KG1 (cell line): ENCODE measurements at regions not wholly inside any gene's neighbourhood (a gene's known extent, or its start where the extent isn't known, plus 50 kb on each side); places are given as distances from the start of the nearest gene placed in this dataset.
"Not testable (repeated sequence)": the region's sequence is repeated elsewhere in the genome, so short reads cannot be mapped to it uniquely, and the experiment has no call there.

Experiments
- DNase-seq: peaks from one replicate; lab custom pipeline; 2025; lab: John Stamatoyannopoulos, UW

DNA sequence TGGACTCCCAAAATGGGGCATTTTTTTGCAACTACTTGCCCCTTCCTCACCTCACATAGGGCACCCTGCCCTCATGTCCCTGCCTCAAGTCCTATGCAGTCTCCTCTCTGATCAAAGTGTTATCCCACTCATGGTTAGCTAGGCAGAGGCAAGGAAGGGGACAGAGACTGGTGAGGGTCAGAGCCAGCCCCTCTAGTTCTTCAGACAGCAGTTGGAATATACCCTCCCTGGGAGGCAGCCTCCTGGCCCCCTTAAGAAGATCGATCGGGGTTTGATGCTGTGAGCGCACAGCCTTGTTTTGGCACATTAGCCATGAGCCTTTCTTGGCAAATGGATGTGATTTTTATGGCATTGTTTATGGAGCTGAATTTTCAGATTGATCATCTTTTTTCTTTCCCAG, 436.9 kb downstream of the BUD13 start:
- DNase-seq = no peak

DNA sequence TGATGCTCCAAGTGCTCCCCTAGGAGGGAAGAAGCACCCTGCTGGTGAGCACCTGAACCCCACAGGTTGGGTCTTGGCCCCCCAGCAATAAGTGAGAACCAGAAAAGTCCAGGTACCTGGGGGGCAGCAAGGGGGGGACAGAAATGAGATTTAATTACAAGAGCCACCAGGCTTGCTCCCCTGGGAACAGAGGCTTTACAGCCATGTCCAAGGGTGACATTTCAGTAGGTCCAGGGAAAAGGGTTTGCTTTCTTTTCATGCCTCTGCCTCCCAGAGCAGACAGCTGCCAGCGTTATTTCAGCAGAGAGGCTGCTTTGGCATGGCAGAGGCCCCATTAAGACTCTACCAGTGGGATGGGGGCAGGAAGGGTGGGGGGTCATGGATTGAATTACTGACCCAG, 437.7 kb downstream of the BUD13 start:
- no peak for DNase-seq

DNA sequence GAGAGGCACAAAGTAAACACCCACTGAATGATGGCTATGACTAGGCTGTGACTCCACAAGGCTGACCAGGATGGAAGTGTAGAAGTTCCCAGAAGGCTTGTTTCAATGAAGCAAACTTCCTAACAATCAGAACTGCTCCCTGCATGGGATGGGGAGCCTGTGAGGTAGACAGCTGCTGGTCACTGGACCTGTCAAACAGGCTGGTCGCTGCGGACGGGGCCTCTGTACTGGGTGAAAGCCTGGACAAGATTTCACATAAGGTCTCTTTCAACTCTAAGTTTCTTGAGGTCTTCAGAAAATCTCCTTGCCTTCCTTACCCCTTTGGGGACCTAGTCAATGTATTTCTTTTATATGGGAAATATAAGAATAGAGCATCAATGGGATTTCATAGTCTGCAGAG, 438.2 kb downstream of the BUD13 start:
- DNase-seq = no peak

DNA sequence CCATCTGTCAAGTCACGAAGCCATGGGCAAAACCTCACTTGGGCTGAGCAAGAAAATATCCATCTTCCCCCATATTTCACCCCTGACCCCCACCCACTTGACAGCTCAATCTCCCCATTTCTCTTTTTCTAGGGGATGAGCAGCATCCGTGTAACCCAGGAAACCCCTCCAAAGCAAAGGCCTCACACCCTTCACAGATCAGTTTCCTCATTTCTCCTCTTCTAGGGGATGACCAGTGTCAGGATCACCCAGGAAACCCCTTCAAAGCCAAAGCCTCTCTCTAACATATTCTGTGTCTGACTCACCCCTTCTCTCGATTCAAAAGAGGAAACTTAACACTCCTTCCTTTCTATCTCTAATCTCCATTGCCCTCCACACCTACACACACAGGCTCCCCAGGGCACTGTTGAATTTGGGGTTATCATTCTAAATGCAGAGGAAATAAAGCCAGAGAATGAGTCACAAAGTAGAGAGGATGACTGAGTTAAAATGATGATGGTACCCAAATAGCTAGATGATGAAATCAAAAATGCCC, 439.7 kb downstream of the BUD13 start:
- DNase-seq = no peak

DNA sequence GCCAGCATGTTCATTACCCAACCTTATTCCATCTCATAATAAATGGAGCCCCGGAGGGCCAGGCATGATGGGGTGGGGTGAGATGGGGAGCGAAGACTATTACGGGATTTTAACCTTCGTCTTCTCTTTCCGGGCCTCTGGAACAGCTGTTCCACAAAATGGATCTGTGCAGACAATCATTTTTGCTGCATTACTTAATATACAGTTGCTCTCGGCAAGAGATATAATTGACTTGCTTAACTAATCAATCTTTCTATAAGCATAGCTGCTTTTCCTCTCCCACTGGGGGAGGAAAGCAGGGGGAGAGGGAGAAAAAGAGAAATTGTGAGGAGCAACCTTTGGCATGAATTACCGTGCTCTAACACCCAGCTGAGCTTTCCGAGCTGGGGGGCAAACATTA, 440.4 kb downstream of the BUD13 start:
- DNase-seq = no peak

DNA sequence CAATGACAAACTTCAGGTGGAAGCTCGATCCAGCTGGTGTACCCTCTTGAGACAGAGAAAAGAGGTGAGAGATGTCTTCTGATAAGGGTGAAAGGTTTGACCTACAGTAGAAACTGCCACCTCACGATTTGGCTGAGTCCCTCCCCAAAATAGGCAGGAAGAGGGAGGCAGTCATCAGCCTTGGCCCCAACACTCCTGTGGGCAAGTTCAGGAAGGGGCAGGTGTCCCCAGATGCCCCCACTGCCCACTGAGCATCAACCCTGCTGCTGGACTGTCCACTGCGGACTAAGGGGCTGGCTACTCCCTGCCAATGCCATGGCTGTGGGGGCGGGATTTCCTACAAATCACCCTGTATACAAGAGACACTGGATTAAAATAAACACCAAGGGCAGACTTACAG, 441.4 kb downstream of the BUD13 start:
- no peak for DNase-seq

DNA sequence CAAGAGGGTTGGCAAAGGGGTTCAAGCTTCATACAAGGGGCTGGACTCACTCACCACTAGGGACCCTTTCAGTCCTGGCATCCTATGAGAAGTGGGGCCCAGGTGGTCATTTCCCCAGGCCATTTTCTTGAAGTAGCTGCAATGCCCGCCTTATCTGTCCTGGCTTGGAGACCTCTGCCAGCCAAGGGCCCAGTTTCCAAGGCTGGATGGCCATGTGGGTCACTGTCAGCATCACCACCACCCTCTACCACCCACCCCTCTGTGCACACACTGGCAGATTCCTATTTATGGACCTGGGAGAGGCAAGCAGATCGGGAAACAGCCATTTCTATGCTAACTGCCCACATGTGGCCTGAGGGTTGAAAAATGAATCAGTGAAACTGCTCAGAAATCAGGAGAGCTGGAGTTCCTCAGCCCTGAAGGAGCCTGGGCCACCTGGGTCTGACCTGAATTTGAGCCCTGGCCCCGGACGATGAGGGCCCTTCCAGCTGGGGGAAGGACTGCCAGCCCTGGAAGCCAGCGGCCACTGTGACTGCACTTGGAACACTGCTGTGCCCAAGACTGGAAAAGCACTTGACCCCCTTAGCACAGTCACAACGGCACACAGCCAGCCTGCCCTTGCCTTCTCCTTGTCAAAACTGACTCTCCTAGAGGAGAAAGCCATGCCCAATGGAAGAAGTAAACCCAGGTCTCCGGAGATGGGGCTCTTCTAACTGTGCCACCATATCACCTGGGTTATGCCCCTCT, 442.2 kb downstream of the BUD13 start:
- DNase-seq = no peak

DNA sequence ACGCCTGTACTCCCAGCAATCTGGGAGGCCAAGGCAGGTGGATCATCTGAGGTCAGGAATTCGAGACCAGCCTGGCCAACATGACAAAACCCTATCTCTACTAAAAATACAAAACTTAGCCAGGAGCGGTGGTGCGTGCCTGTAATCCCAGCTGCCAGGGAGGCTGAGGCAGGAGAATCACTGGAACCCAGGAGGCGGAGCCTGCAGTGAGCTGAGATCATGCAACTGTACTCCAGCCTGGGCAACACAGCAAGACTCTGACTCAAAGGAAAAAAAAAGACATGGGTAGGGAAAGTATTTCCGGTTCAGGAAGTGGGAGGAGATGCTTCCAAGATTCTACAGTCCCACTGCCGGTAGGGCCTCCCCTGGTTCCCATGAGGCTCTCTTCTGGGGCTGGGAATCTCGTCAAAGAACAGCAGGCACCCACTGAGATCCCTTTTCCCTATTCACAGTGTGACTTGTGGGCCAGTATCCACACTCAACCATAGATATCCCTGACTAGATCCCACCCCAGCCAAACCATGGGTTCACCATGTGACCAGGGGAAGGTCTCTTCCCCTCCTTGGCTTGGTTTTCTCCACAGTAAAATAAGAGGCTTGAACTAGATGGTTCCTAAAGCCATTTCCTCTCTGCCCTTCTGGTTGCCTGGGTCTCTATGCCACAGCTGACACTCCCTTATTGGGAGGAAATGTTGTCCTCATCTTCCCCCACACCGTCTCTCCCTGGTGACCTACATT, 443.3 kb downstream of the BUD13 start:
- DNase-seq = no peak

DNA sequence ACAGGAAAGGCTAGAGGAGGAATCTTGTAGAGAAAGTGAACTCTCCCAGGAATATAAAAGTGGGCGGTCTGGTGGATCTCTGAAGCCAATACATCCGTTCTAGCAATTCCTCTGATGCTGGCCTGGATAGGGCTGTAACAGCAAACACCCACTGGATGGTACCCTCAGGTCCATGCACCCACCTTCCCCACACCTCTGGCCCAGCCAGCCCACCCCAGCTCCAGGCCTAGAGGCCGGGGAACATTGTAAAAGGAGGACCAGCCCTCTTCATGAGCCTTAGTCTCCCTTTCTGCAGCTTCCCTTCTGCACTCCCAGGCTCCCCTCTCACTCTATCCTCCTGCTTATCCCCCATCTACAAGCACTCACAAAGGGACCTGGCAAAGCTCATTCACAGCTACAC, 443.9 kb downstream of the BUD13 start:
- no peak for DNase-seq

DNA sequence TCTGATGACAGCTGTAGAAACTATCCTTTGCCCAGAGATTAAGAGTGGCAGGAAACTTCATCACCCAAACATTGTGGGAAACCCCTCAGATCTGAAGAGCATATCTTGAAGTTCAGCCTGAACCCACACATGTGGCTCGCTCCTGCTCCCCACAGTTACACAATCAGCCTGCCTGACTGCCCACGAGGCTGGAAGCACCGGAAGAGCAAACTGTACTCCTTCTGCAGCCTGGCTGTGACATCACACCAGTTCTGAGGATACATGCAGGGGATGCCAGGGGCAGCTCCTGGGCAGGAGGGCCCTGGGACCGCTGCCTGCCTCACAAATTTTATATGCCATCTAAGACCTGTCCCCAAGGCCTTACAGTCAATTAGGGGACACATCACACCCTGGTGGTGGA, 444.4 kb downstream of the BUD13 start:
- DNase-seq = no peak

DNA sequence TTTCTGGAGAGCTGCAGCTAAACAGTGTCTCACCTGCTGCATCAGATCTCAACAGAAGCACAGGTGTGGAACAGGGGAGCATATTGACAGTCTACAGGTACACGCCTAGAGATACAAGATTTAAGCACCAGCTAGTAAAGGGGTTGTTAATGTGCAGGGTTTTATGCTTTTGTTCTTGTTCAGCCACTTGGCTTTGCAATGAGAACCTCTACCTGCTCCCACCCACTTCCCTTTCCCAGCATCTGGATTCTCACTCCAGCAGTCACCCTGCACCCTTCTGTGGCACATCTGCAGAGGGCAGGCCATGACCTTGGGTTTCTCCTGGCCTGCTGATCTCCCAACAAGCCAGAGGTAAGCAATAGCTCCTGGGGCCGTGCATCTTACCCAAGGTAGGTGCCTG, 446.6 kb downstream of the BUD13 start:
- no peak for DNase-seq

DNA sequence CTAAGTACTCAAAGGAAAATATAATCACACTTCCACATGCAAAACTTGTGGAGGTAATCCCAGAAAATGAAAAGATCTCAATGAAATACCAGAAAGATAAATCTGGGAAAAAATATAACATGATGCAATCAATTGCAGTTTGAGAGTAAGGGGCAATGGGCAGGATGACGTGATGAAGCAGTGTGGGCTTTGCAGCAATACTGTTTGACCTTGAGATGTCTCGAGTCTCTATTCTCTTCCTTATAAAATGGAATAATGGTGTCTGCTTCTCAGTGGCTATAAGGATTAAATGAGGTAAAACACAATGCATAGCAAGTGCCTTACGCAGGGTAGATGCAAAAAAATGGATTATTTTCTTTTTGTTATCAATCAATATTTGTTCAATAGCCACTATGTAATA, 447.5 kb downstream of the BUD13 start:
- DNase-seq = no peak

DNA sequence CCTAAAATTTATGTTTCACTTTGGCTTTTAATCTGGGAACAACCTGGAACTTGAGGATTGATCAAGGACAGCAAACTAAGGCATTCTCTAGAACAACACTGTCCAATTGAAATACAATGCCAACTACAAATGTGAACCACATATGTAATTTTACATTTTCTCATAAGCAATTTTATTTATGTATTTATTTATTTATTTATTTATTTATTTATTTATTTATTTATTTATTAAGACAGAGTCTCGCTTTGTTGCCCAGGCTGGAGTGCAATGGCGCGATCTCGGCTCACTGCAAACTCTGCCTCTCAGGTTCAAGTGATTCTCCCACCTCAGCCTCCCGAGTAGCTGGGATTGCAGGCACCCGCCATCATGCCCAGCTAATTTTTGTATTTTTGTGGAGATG, 448.7 kb downstream of the BUD13 start:
- not testable (repeated sequence) for DNase-seq

DNA sequence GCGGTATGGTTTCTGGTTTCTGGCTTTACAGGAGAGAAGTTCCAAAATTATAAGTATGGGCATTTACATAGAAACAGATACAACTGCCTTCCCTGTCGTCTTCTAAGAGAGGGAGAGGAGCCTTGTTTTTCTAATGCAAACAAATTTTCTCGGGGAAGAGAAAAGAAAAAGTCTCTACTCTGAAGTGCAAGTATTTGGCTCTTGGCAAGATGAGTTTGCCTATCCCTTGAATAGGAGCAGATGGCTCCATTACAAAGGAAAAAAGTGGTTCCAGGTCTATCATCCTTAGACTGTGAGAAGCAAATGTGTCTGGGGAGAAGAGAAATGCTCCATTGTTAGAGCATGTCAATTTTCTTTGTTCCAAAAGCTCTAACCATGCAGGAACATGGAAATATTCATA, 455.6 kb downstream of the BUD13 start:
- DNase-seq = no peak

DNA sequence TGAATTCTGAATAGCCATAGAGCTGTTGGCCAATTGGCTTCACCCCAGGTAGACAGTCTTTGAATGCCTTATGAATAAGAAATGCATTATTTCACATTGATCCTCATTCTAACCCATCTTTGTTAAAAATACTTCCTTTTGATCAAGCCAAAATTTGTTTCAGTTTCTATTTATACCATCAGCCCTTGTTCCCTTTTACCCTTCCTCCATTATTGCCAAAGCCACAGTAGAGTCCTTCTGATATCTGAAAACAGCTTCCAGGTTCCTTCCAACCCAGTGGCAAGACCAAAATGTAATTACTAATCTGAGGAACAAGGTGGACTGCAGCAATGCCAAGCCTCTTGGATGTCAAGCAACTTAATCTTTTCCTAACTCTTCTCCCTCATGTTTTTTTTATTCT, 458.8 kb downstream of the BUD13 start:
- no peak for DNase-seq

DNA sequence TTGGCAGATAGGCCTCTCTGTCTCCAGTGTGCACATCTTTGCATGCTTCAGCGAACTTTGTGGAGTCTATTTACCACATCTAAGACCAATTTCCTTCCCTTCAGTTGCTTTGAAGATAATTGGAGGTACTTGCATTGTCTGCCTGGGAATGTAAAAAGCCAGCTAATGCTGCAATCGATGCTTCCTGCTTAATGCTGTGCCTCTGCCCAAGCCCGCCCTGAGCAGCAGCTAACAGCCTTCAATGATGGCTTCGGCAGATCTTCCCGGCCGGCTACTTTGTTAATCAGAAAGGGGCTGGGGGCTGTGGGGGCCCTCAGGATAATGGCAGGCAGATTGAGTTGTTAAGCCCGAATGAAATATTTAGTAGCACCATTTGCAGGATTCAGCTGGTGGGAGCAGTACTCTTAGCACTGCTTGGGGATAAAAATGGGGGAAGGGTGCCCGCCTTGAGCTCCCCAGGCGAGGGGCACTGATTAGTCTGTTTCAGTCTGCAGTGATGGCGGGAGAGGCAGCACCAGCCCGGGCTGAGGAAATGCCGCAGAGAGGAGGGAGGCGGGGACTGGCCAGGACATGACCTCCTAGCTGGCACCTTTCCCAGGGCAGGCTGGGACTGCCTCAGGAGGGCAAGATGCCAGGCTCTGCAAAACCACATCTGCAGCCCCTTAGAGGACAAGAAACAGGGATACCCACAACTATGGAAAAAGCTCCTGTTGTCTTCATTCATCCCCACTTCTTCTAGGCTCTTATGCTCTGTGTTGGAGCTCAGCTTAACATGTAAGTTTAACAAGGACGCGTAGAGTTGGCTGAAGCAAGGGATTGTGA, 460.0 kb downstream of the BUD13 start:
- no peak for DNase-seq

DNA sequence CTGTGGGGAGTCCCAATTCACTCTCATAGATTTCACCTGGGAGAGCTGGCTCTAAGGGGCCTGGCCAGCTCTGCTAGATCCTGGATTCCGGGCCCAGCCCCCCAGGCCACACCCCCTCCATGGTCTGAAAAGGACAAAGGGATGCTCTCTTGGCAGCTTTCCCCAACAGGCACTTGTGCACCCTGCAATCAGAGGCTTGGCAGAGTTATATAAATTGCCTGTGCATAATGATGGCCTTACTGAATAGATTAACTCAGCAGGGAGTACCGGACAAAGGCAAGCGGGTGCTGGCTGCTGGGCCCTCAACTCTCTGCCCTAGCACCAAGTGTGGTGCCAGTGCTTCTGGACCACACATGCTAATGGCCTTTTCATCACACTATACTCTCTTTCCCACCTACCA, 461.6 kb downstream of the BUD13 start:
- no peak for DNase-seq

DNA sequence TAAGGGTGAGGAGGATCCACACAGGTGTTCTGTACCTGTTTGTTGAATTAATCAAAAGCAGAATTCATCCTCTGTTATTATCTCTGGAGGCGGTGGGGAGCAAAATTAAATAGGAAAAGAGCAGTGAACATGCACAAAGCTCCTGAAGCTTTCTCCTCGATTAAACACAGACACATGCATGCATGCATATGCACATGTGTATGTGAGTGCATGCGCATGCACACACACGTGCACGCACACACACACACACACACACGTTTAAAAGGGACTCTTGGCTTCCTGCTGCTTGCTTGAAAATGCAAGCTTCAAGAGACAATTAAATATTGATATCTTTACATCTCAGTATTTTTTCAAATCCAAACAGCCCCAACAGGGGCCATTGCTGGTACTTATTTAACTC, 462.1 kb downstream of the BUD13 start:
- no peak for DNase-seq

DNA sequence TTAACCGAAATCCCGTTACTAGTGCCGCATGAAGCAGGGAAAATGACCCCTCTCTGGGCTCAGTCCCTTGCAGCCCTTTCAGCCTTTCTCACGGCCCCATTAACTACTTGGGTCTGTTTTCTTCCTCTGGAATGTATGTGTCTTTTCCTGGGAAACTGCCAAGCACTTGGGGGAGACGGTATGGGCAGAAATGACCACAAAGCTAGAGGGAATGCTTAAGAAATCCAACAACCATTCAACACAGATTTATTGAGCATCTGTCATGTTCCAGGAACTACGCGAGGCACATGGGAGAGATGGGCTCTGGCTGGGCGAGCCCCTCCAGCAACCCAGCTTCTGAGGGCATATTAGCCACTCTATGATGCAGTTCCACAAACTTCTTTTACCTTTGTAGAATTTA, 462.6 kb downstream of the BUD13 start:
- no peak for DNase-seq

DNA sequence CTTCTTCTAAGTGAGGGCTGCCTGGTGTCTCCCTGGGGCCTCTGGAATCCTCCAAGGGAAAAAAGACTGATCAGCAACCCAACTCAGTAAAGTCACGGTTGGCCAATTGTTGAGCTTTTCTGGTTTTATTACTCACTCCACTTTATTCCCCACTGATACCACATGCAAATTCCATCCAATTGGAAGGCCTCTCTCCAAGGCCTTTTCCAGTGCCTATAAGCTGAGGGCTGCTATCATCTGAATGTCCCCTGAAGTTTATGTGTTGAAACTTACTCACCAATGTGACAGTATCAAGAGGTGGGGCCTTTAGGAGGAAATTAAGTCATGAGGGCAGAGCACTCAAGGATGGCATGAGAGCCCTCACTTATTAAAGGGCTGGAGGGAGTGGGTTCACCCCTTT, 463.3 kb downstream of the BUD13 start:
- no peak for DNase-seq

DNA sequence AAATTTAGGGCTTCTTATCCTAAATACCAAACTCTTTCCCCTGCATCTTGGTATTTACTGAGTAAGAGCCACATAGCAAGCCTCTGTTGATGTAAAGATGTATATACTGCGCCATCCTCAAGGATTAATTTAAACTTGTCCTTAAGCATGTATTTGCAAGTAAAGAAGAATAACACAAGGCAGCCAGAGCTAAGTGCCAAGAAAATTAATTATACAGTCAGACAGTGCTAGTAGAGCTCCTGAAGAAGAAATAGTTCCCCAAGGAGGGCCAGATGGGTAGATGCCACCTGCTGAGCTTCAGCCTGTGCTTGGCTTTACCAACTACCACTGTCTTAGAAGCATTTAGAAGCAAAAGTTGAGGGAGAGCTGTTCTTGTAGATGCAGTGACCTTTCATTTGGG, 470.0 kb downstream of the BUD13 start:
- no peak for DNase-seq

DNA sequence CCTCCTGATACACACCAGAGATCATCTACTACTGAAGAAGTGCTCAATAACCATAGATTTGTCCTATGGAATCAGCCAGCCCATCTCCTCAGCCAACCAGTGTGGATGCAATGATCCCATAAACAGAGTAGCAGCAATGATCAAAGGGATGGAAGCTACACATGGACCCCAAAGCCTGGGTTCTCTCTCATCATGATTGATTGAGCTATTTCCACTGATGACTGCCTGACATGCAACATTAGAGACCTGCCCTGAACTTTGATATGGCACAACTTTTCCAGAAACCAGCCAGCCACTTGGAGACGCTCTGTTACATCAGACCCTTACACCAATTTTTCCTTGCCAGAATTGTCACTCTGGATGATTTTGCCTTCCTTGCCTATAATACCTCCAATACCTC, 471.6 kb downstream of the BUD13 start:
- no peak for DNase-seq

DNA sequence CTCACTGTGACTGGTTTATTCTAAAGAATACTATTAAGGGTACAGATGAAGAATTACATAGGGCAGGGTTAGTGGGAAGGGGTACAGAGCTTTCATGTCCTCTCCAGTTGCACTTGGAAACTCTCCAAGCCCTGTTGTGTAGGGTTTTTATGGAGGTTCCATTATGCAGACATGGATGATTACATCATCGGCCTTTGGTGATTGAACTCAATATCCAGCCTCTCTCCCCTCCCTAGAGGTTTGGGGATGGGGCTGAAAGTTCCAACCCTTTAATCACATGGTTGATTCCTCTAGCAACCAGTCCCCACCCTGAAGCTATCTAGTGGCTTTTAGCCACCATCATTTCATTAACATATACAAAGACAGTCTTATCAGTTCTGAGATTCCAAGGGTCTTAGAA, 472.6 kb downstream of the BUD13 start:
- DNase-seq = no peak
